Thyroid gland (tissue), 4 donors: ENCODE measurements at regions not wholly inside any gene's neighbourhood (a gene's known extent, or its start where the extent isn't known, plus 50 kb on each side); places are given as distances from the start of the nearest gene placed in this dataset.

Experiments
- DNase-seq, 2 donors: peaks; one replicate each; pipeline ENCODE4 v3.0.0-alpha.2; 2019
- H3K27ac ChIP-seq, 3 donors: fragments of 200-600 bp; sonication (generic); 1 replicate in 2 of 3; 2 replicates in 1 of 3; pipeline ENCODE4 v1.5.1; 2016 to 2019; ENCODE audit warnings: mild to moderate bottlenecking in 1 of 3, moderate library complexity in 1 of 3
- H3K27me3 ChIP-seq: fragments of 200-600 bp; sonication (generic); one replicate; pipeline ENCODE4 v1.5.1; 2019
- H3K36me3 ChIP-seq, 2 donors: fragments of 200-600 bp; sonication (generic); one replicate each; pipeline ENCODE4 v1.5.1; 2016 to 2019
- H3K4me1 ChIP-seq, 2 donors: fragments of 200-600 bp; sonication (generic); one replicate each; pipeline ENCODE4 v1.5.1; 2017 to 2019
- H3K4me3 ChIP-seq, 3 donors: fragments of 200-600 bp; sonication (generic); replicated peaks in 1 of 3; 1 replicate in 2 of 3; 2 replicates in 1 of 3; pipeline ENCODE4 v1.5.1; 2016; ENCODE audit warnings: mild to moderate bottlenecking in 1 of 3
- H3K9me3 ChIP-seq: fragments of 200-600 bp; sonication (generic); one replicate; pipeline ENCODE4 v1.5.1; 2017
- CTCF ChIP-seq, 6 experiments: fragments of 200-600 bp in 3 of 6; fragments of 450-650 bp in 3 of 6; sonication (generic) in 3 of 6; IDR thresholded peaks; one replicate each; pipeline ENCODE4 v1.5.1; 2016 to 2019; ENCODE audit warnings: antibody characterized with exemption in 6 of 6, mild to moderate bottlenecking in 2 of 6, inconsistent platforms in 1 of 6, moderate library complexity in 1 of 6
- POLR2A ChIP-seq, 2 donors: fragments of 450-650 bp; IDR thresholded peaks; one replicate each; pipeline ENCODE4 v1.6.1; 2017; ENCODE audit warnings: antibody characterized with exemption in 2 of 2, mild to moderate bottlenecking in 2 of 2, moderate library complexity in 1 of 2
- WGBS, 2 donors: methylation state at CpG; one replicate each; pipeline ENCODE4 v1.1.5; 2017; 5-methylcytosine and 5-hydroxymethylcytosine counted together
- intact Hi-C: fragments of 100-400 bp; cut with DNase I; formaldehyde crosslinking; loops from one replicate; pipeline ENCODE4 v1.15.1; 2023

GRCh38 chr6:98605705-98606104 lies 228.7 kb upstream of the POU3F2 start:
- Histone ChIP-seq H3K9me3 (no peaks in the 10 kb centered on the region), H3K4me3 (no peak overlapping the region), H3K27ac (no peak overlapping the region), H3K36me3 (no peaks in the 10 kb centered on the region), H3K4me1 (no peaks in the 10 kb centered on the region), H3K27me3 (no peaks in the 10 kb centered on the region)
- 71 to 83% methylated on average over 1 of the region's 1 CpG for whole genome bisulfite sequencing, 2 donors
- no peak for TF ChIP-seq CTCF (IDR thresholded peaks at IDR 0.05)
- no peak for TF ChIP-seq POLR2A (IDR thresholded peaks at IDR 0.05)
- intact Hi-C loops, result no loop called here
- no peak for DNase-seq

DNA sequence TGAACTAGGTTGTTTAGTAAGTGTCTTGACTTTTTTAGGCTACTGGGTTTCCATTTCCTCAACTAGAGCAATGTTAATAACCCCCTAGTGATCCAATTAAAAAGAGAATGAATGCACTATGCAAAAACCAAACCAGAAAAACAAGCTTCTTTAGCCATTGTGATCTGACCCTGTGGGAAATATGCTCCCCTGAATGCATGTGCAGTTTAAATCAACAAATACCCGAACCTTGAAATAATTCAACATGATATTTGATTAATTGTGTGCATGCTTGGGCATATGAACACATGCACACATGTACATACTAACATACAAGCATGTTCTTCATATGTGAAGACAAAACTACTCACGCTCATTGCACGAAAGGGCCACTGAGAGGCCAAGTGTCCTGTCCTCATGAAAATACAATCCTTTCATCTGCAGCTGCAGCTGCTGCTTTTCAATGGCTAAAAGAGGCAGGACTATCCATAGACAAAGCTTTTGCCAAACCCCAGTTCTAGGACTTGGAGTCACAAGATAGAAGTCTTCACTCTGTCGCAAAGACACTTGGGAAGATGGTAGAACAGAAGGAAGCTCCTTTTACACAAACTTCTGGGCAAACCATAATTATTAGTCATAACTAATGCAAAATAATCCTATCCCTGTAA lies 207.1 kb upstream of the POU3F2 start:
- no peak for DNase-seq
- H3K36me3 ChIP-seq, result no peaks in the 10 kb centered on the region
- H3K27me3 ChIP-seq, result no peaks in the 10 kb centered on the region
- H3K27ac ChIP-seq, result no peak overlapping the region
- no peaks in the 10 kb centered on the region for H3K9me3 ChIP-seq
- no peak overlapping the region for H3K4me3 ChIP-seq
- TF ChIP-seq CTCF (IDR thresholded peaks at IDR 0.05) (no peak), POLR2A (IDR thresholded peaks at IDR 0.05) (no peak)
- 56 to 64% methylated on average over 4 of the region's 4 CpGs for WGBS, 2 donors
- intact Hi-C loops, result no loop called here
- H3K4me1 ChIP-seq, result no peaks in the 10 kb centered on the region

DNA sequence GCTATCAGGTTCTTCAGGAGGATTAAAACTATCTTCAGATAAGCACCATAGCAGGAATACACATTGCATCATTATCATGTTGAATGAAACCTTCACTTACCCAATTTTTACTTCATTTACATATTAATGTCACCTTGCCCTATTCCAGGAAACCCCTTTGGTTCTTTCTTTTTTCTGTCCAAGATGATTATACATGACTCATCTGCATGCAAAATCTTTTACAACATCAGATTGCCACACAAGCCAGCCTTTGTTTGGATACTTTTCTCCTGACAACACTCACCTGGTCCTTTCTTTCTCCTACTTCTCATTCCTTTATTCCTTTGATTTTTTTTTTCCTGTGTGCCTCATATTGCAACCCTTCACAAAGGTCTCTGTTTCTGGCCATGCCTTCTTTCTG lies 200.5 kb upstream of the POU3F2 start:
- no peaks in the 10 kb centered on the region for H3K36me3 ChIP-seq
- H3K27me3 ChIP-seq, result no peaks in the 10 kb centered on the region
- no peak overlapping the region for H3K27ac ChIP-seq
- H3K4me3 ChIP-seq, result no peak overlapping the region
- TF ChIP-seq CTCF (IDR thresholded peaks at IDR 0.05), result no peak
- TF ChIP-seq POLR2A (IDR thresholded peaks at IDR 0.05), result no peak
- intact Hi-C loops, result no loop called here
- H3K9me3 ChIP-seq, result no peaks in the 10 kb centered on the region
- H3K4me1 ChIP-seq, result no peaks in the 10 kb centered on the region
- DNase-seq, result no peak

- Histone ChIP-seq H3K27ac (no peak overlapping the region), H3K27me3 (no peaks in the 10 kb centered on the region), H3K9me3 (no peaks in the 10 kb centered on the region), H3K4me3 (no peak overlapping the region), H3K36me3 (no peaks in the 10 kb centered on the region), H3K4me1 (no peaks in the 10 kb centered on the region)
- DNase-seq, result no peak
- WGBS, 2 donors, result 24 to 29% methylated on average over 3 of the region's 3 CpGs
- intact Hi-C loops, result no loop called here
- no peak for TF ChIP-seq POLR2A (IDR thresholded peaks at IDR 0.05)
- no peak for TF ChIP-seq CTCF (IDR thresholded peaks at IDR 0.05)
Measured at GRCh38 chr6:98634569-98634968, 199.8 kb upstream of the POU3F2 start.

- H3K27me3 ChIP-seq, result no peaks in the 10 kb centered on the region
- H3K4me1 ChIP-seq, result no peaks in the 10 kb centered on the region
- TF ChIP-seq POLR2A (IDR thresholded peaks at IDR 0.05) (no peak), CTCF (IDR thresholded peaks at IDR 0.05) (no peak)
- WGBS, 2 donors, result 92 to 93% methylated on average over 2 of the region's 2 CpGs
- H3K4me3 ChIP-seq, result no peak overlapping the region
- H3K9me3 ChIP-seq, result no peaks in the 10 kb centered on the region
- intact Hi-C loops, result no loop called here
- no peaks in the 10 kb centered on the region for H3K36me3 ChIP-seq
- no peak overlapping the region for H3K27ac ChIP-seq
- DNase-seq, result no peak
Measured at GRCh38 chr6:98635191-98635590, 199.2 kb upstream of the POU3F2 start.
